ENCODE measurements at regions not wholly inside any gene's neighbourhood (a gene's known extent, or its start where the extent isn't known, plus 50 kb on each side); places are given as distances from the start of the nearest gene placed in this dataset.

DNA sequence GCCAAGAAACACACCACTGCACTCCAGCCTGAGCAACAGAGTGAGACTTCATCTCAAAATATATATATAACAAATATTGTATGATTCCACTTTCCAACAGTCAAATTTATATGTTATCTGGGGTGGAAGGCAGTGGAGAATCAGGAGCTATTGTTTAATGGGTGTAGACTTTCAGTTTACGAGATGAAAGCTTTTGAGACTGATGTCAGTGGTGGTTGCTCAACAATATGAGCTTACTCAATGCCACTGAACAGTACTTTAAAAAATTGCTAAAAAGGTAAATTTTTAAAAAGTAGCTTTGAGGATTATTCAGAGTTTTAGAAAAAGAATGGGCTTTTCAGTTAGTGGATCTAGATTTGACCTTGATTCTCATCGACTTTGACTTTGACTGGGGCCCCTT lies 105.9 kb upstream of the ST6GAL2 start:
- Histone ChIP-seq H3K4ac (ENCODE audit: low read depth, low read length) (no peak overlapping the region), H2BK15ac (ENCODE audit: low read depth, low read length) (no peak overlapping the region), H2AK5ac (ENCODE audit: insufficient read length, low read length) (no peak overlapping the region), H3K18ac (ENCODE audit: insufficient read length, low read depth, low read length) (no peak overlapping the region), H3K79me1 (ENCODE audit: insufficient read depth, low read depth, low read length, poor library complexity, severe bottlenecking) (no peaks in the 10 kb centered on the region), H3K56ac (ENCODE audit: insufficient read length, low read depth, low read length) (no peak overlapping the region), H2BK12ac (ENCODE audit: insufficient read length, low read depth, low read length) (no peak overlapping the region), H4K20me1 (ENCODE audit: control insufficient read depth, insufficient read depth, insufficient read length) (no peaks in the 10 kb centered on the region), H3K4me1 (ENCODE audit: insufficient read depth, low read length) (peaks cover 5% of the 10 kb centered on the region; the same call in 1 of the 2 replicates), H3K23me2 (ENCODE audit: insufficient read length, low read depth, low read length, poor library complexity, severe bottlenecking) (no peaks in the 10 kb centered on the region), H2AFZ (ENCODE audit: low read length) (no peak overlapping the region), H3K14ac (ENCODE audit: insufficient read depth, low read length) (no peak overlapping the region), H2BK5ac (ENCODE audit: insufficient read length, low read length) (no peak overlapping the region), H3K79me2 (ENCODE audit: insufficient read depth, low read length) (no peaks in the 10 kb centered on the region), H4K5ac (ENCODE audit: insufficient read length, low read depth, low read length) (no peak overlapping the region), H3K9me3 (ENCODE audit: control insufficient read depth, low read depth, low read length) (no peaks in the 10 kb centered on the region), H2BK120ac (ENCODE audit: low read depth, low read length, poor library complexity, severe bottlenecking) (no peak overlapping the region), H3K9ac (ENCODE audit: extremely low read depth, insufficient read length, low read length) (no peak overlapping the region), H4K8ac (replicated peaks; ENCODE audit: insufficient read length, low read depth, low read length) (no peak overlapping the region), H3K23ac (ENCODE audit: insufficient read length, low read depth, low read length) (no peak overlapping the region), H4K91ac (ENCODE audit: insufficient read length, low read depth, low read length) (no peak overlapping the region), H3K27me3 (ENCODE audit: insufficient read depth, low read length) (no peaks in the 10 kb centered on the region), H2BK20ac (ENCODE audit: low read depth, low read length, poor library complexity, severe bottlenecking) (no peak overlapping the region), H3K4me2 (ENCODE audit: insufficient read depth, insufficient read length, low read length) (no peak overlapping the region), H3K27ac (ENCODE audit: insufficient read length, low read depth, low read length) (no peak overlapping the region), H3T11ph (ENCODE audit: low read length) (no peak overlapping the region)
- Mint-ChIP-seq H3K27ac (no peak overlapping the region), H3K9me3 (no peaks in the 10 kb centered on the region), H3K4me1 (peaks cover 19 to 25% of the 10 kb centered on the region in 2 experiments), H3K36me3 (ENCODE audit: insufficient read depth in 1 of 3, low read depth in 3 of 3) (no peaks in the 10 kb centered on the region), H3K27me3 (ENCODE audit: low read depth) (0 out of 2 replicates have a peak, but pooled peaks cover 2% of the 10 kb centered on the region), H3K4me3 (no peak overlapping the region)
- DNase-seq = no peak
- no CpG with 5 or more reads among the region's 2 CpGs for WGBS (ENCODE audit: extremely low coverage, insufficient read length, low lambda C conversion rate)
- TF ChIP-seq, protein P1, sequence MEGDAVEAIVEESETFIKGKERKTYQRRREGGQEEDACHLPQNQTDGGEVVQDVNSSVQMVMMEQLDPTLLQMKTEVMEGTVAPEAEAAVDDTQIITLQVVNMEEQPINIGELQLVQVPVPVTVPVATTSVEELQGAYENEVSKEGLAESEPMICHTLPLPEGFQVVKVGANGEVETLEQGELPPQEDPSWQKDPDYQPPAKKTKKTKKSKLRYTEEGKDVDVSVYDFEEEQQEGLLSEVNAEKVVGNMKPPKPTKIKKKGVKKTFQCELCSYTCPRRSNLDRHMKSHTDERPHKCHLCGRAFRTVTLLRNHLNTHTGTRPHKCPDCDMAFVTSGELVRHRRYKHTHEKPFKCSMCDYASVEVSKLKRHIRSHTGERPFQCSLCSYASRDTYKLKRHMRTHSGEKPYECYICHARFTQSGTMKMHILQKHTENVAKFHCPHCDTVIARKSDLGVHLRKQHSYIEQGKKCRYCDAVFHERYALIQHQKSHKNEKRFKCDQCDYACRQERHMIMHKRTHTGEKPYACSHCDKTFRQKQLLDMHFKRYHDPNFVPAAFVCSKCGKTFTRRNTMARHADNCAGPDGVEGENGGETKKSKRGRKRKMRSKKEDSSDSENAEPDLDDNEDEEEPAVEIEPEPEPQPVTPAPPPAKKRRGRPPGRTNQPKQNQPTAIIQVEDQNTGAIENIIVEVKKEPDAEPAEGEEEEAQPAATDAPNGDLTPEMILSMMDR (conservative IDR thresholded peaks at IDR 0.05) = no peak

All from H9 (cell line).